Mucosa of descending colon (tissue), 3 donors: ENCODE measurements at regions not wholly inside any gene's neighbourhood (a gene's known extent, or its start where the extent isn't known, plus 50 kb on each side); places are given as distances from the start of the nearest gene placed in this dataset.
A peak's percentile ranks its signal among the peaks of the same experiment; 100 is the strongest.
"Not testable (repeated sequence)": the region's sequence is repeated elsewhere in the genome, so short reads cannot be mapped to it uniquely, and the experiment has no call there.

Experiments used
- ATAC-seq: fragments of 200-7000 bp; cut with Tn5 transposase; one replicate; pipeline ENCODE4 v1.9.1; 2020; ENCODE audit warnings: mild to moderate bottlenecking, moderate library complexity
- DNase-seq, 3 donors: peaks; one replicate each; pipeline ENCODE4 v3.0.0-alpha.2; 2020
- H3K36me3 ChIP-seq: fragments of 200-600 bp; one replicate; pipeline ENCODE4 v1.8.0; 2021; ENCODE audit warnings: low read depth, mild to moderate bottlenecking
- H3K4me1 ChIP-seq: fragments of 200-600 bp; one replicate; pipeline ENCODE4 v1.8.0; 2021; ENCODE audit warnings: low read depth, mild to moderate bottlenecking
- H3K4me3 ChIP-seq: fragments of 200-600 bp; one replicate; pipeline ENCODE4 v1.8.0; 2021; ENCODE audit warnings: mild to moderate bottlenecking
- H3K9me3 ChIP-seq: fragments of 200-600 bp; one replicate; pipeline ENCODE4 v1.8.0; 2021; ENCODE audit warnings: mild to moderate bottlenecking
- CTCF ChIP-seq: fragments of 200-600 bp; IDR thresholded peaks from one replicate; pipeline ENCODE4 v1.8.0; 2022; ENCODE audit warnings: antibody characterized with exemption, mild to moderate bottlenecking
- intact Hi-C, 2 donors: fragments of 100-400 bp; cut with DNase I in 1 of 2; cut with micrococcal nuclease in 1 of 2; formaldehyde crosslinking; loops; one replicate each; pipeline versions ENCODE4 v1.11.0 to v1.11.1; 2022; cut with DNase I, micrococcal nuclease
- donor health status: DM: no; HTN: no; CAD: no; lungs with moderate emphysema.
- donor health status: DM: no; HTN: no; CAD: no.
- donor health status: DM: no; HTN: yes; CAD: no.

- Histone ChIP-seq H3K4me3 (no peak overlapping the region), H3K36me3 (no peaks in the 10 kb centered on the region), H3K9me3 (no peaks in the 10 kb centered on the region), H3K4me1 (no peaks in the 10 kb centered on the region)
- DNase-seq: no peak
- no peak for TF ChIP-seq CTCF
- intact Hi-C loops: no loop called here
- ATAC-seq: no peak
Observed at GRCh38 chr3:75224412-75224811, 439.7 kb upstream of the FRG2C start.

GRCh38 chr3:75232216-75232615 is 431.9 kb upstream of the FRG2C start:
- Histone ChIP-seq H3K9me3 (no peaks in the 10 kb centered on the region), H3K36me3 (no peaks in the 10 kb centered on the region), H3K4me1 (no peaks in the 10 kb centered on the region), H3K4me3 (no peak overlapping the region)
- DNase-seq (no peak), ATAC-seq (no peak)
- intact Hi-C loops: no loop called here
- no peak for TF ChIP-seq CTCF

GRCh38 chr3:75235631-75236030 is 428.5 kb upstream of the FRG2C start:
- TF ChIP-seq CTCF: no peak
- no peak overlapping the region for H3K4me3 ChIP-seq
- DNase-seq (no peak), ATAC-seq (no peak)
- no peaks in the 10 kb centered on the region for H3K36me3 ChIP-seq
- no peaks in the 10 kb centered on the region for H3K4me1 ChIP-seq
- H3K9me3 ChIP-seq: no peaks in the 10 kb centered on the region
- intact Hi-C loops: no loop called here

GRCh38 chr3:75237053-75237452 is 427.1 kb upstream of the FRG2C start:
- no peaks in the 10 kb centered on the region for H3K9me3 ChIP-seq

GRCh38 chr3:75237477-75237876 is 426.7 kb upstream of the FRG2C start:
- no peak for TF ChIP-seq CTCF
- Histone ChIP-seq H3K4me1 (no peaks in the 10 kb centered on the region), H3K9me3 (no peaks in the 10 kb centered on the region), H3K36me3 (no peaks in the 10 kb centered on the region), H3K4me3 (no peak overlapping the region)
- intact Hi-C loops: no loop called here
- DNase-seq (no peak), ATAC-seq (no peak)

More at GRCh38 chr3:75237053-75237452, 427.1 kb upstream of the FRG2C start:
- Histone ChIP-seq H3K36me3 (no peaks in the 10 kb centered on the region), H3K4me1 (no peaks in the 10 kb centered on the region), H3K4me3 (no peak overlapping the region)
- intact Hi-C loops: no loop called here
- DNase-seq: no peak
- ATAC-seq: no peak
- no peak for TF ChIP-seq CTCF

GRCh38 chr3:75241226-75241962 is 422.7 kb upstream of the FRG2C start:
- H3K4me3 ChIP-seq, H3K9me3 ChIP-seq, H3K36me3 ChIP-seq, H3K4me1 ChIP-seq, intact Hi-C loops: not testable (repeated sequence)
- ATAC-seq (peak; percentile 25), DNase-seq (peak in 1 of 3 donors; percentile 3)
